Cardiac fibroblast (primary cell): ENCODE measurements at regions not wholly inside any gene's neighbourhood (a gene's known extent, or its start where the extent isn't known, plus 50 kb on each side); places are given as distances from the start of the nearest gene placed in this dataset.
A peak's percentile ranks its signal among the peaks of the same experiment; 100 is the strongest.

Experiments used
- DNase-seq, 2 donors: peaks; one replicate each; pipeline versions ENCODE4 v3.0.0 to v3.0.0-alpha.2; 2010; ENCODE audit warnings: low read depth in 2 of 2
- H3K4me3 ChIP-seq, 2 donors: replicated peaks in 1 of 2; 1 replicate in 1 of 2; 2 replicates in 1 of 2; pipeline ENCODE4 v1.5.1; 2011; ENCODE audit warnings: low read depth in 2 of 2, low read length in 2 of 2, mild to moderate bottlenecking in 2 of 2, moderate library complexity in 1 of 2
- CTCF ChIP-seq: IDR thresholded peaks from one replicate; pipeline ENCODE4 v1.5.1; 2011; ENCODE audit warnings: low read depth, mild to moderate bottlenecking, low read length, inconsistent platforms

- H3K4me3 ChIP-seq, result no peak overlapping the region
- no peak for DNase-seq
- no peak for TF ChIP-seq CTCF
These were observed 227.6 kb downstream of the RPS24 start for GRCh38 chr10:78261291-78261690.

- TF ChIP-seq CTCF, result no peak
- no peak overlapping the region for H3K4me3 ChIP-seq
- no peak for DNase-seq
These were observed 229.2 kb downstream of the RPS24 start for GRCh38 chr10:78262860-78263259.

DNA sequence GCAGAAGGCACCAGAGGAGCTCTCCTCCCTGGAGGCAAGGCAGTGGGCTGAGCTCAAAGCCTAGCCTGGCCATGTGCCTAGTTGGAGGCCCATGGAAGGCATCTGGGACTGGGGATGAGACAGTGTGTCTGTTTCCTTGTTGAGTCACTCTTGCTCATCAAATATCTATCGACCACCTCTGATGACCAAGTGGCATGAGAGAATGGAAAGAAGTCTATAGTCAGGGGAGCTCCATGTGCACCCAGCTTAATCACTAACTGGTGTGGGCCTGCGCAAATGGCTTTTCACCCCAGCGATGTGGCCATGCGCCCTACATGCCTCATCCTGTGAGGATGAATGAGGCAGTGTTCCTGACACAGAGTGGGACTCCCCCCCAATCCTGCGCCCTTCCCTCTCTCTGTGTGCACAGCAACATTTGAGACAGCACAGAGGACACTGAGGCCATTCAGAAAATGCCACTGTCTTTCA is 229.9 kb downstream of the RPS24 start:
- peak; percentile 15 to 88 for DNase-seq
- TF ChIP-seq CTCF, result no peak
- H3K4me3 ChIP-seq, result no peak overlapping the region

GRCh38 chr10:78264361-78264760 is 230.7 kb downstream of the RPS24 start:
- no peak for TF ChIP-seq CTCF
- no peak for DNase-seq
- H3K4me3 ChIP-seq, result no peak overlapping the region

- peak in 1 of 2 donors; percentile 17 for DNase-seq
- no peak overlapping the region for H3K4me3 ChIP-seq
- TF ChIP-seq CTCF, result no peak
These were observed 233.2 kb downstream of the RPS24 start for GRCh38 chr10:78266741-78267469.

- H3K4me3 ChIP-seq, result no peak overlapping the region
- peak; percentile 13 to 43 for DNase-seq
- no peak for TF ChIP-seq CTCF
These were observed 233.9 kb downstream of the RPS24 start for GRCh38 chr10:78267598-78267997.

DNA sequence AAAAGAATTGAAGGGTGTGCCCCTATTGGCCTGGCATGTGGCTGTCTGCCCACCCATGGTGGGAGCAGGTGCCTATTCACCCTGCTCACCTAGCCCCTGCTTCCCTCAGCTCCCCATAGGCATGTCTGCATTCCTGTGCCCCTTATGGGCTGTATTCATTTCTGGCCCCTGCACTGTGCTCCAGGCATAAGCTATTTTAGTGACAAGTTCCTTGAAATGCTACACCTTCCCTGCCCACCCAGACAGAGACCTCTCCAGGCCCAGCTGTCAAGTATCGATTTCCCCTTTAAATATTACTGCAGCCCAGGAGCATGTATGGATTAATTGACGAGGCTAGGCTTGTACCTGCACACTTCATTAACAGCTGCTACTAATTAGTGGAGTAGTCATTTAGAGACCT is 235.4 kb downstream of the RPS24 start:
- H3K4me3 ChIP-seq, result no peak overlapping the region
- no peak for TF ChIP-seq CTCF
- no peak for DNase-seq
